ENCODE measurements at regions not wholly inside any gene's neighbourhood (a gene's known extent, or its start where the extent isn't known, plus 50 kb on each side); places are given as distances from the start of the nearest gene placed in this dataset.

DNA sequence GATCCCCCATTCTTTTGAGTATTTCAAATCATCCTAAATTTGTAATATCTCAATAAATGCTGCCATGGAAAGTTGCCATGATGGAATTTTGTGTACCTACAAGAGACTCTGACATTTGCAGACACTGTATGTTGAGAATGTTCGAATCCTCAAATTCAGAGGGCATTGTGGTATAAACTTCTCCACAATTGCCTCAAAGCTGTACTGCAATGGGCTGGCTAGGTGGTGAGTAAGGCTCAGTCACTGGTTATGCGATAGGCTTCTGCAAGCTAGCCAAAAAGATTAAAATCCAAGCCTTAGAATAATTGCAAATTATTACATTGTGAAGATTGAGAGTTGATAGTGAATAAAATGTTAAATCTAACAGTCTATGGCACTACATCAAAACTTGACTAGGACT, 130.2 kb upstream of the CEP162 start:
- no peak for DNase-seq (ENCODE audit: low read depth, low spot score)
- dilution Hi-C loops (cut with MboI; ENCODE audit: extremely low pct_ligation_motif_present, low sequenced_read_pairs), result no loop called here
- ChIA-PET CTCF (no interaction called here), POLR2A (no interaction called here)
- peaks cover 0 to 8% of the 10 kb centered on the region in 2 experiments for H3K27me3 ChIP-seq (ENCODE audit: control insufficient read depth in 2 of 2, insufficient read depth in 2 of 2, low read length in 2 of 2)
- H3K4me2 ChIP-seq (ENCODE audit: insufficient read depth, low read length), result no peak overlapping the region
- H2AFZ ChIP-seq (ENCODE audit: low read depth, low read length), result no peak overlapping the region
- no peak for FAIRE-seq
- no peak overlapping the region for H3K9ac ChIP-seq (replicated peaks; ENCODE audit: extremely low read depth, insufficient read depth, low read length)
- H3K4me3 ChIP-seq (replicated peaks in 1 of 3; ENCODE audit: insufficient read depth in 1 of 3, low read depth in 1 of 3, low read length in 3 of 3), result no peak overlapping the region
- TF ChIP-seq CTCF (IDR thresholded peaks at IDR 0.05; ENCODE audit: extremely low read depth in 1 of 2, insufficient read depth in 1 of 2, low read depth in 1 of 2, low read length in 2 of 2) (no peak), MAX (IDR thresholded peaks at IDR 0.05; ENCODE audit: insufficient read depth, insufficient read length) (no peak), MYC (IDR thresholded peaks at IDR 0.05; ENCODE audit: low read depth, low read length) (no peak), FOS (IDR thresholded peaks at IDR 0.05; ENCODE audit: borderline replicate concordance, insufficient read depth, low read length) (no peak), GATA2 (IDR thresholded peaks at IDR 0.05; ENCODE audit: insufficient read depth, insufficient read length, low read depth, low read length) (no peak), POLR2A (IDR thresholded peaks at IDR 0.05; ENCODE audit: low read depth, low read length) (no peak), POLR2AphosphoS5 (IDR thresholded peaks at IDR 0.05; ENCODE audit: insufficient read depth, low read depth, low read length) (no peak), EZH2 (IDR thresholded peaks at IDR 0.05; ENCODE audit: borderline replicate concordance, low read depth, low read length, severe bottlenecking) (no peak)
- H3K79me2 ChIP-seq (ENCODE audit: control insufficient read depth, insufficient read depth, low read length), result no peaks in the 10 kb centered on the region
- H3K9me1 ChIP-seq (replicated peaks; ENCODE audit: control insufficient read depth, extremely low read depth, insufficient read depth, low read length), result no peaks in the 10 kb centered on the region
- intact Hi-C loops (cut with micrococcal nuclease), result no loop called here
- H3K36me3 ChIP-seq (ENCODE audit: control insufficient read depth in 2 of 2, extremely low read depth in 1 of 2, insufficient read depth in 2 of 2, low read length in 2 of 2), result no peaks in the 10 kb centered on the region
- H4K20me1 ChIP-seq (replicated peaks; ENCODE audit: control insufficient read depth, extremely low read depth, insufficient read depth, low read length), result no peaks in the 10 kb centered on the region
- H3K4me1 ChIP-seq (ENCODE audit: control insufficient read depth, extremely low read depth, insufficient read depth, low read length), result no peaks in the 10 kb centered on the region
- H3K27ac ChIP-seq (ENCODE audit: insufficient read depth, low read depth, low read length), result no peak overlapping the region
- no peaks in the 10 kb centered on the region for H3K9me3 ChIP-seq (replicated peaks; ENCODE audit: control insufficient read depth, insufficient read depth, low read length)
- BruUV-seq (replicated peaks), result no TSS peak
